ENCODE measurements at regions not wholly inside any gene's neighbourhood (a gene's known extent, or its start where the extent isn't known, plus 50 kb on each side); places are given as distances from the start of the nearest gene placed in this dataset.

DNA sequence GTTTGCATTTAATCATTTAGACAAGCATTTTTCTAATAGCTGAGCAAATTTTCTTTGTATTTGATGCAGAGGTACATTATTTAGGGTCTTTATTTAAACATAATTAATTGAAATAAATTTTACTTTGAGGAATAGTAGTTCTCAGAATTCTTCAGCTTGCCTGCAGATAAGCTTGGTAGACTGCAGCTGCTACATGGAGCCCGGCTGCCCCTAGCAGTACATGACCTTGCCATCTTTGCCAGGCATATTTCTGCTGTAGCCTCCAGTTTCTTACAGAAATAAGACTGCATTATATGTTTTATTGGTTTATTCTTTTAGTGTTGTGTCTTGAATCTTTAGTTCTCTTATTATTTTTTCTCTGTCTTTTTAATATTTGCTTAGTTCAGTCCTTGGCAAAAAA lies 396.8 kb downstream of the QKI start:
- Histone ChIP-seq H3K4me2 (ENCODE audit: low read length) (no peak overlapping the region), H3K27ac (ENCODE audit: low read length) (no peak overlapping the region), H3K36me3 (ENCODE audit: insufficient read depth, low read length) (no peaks in the 10 kb centered on the region), H4K20me1 (ENCODE audit: insufficient read depth) (no peaks in the 10 kb centered on the region), H3K9me2 (ENCODE audit: insufficient read depth, low read length) (no peaks in the 10 kb centered on the region), H3F3A (ENCODE audit: insufficient read depth, low read length, poor library complexity, severe bottlenecking) (no peaks in the 10 kb centered on the region), H2AFZ (ENCODE audit: low read depth, low read length) (no peak overlapping the region), H3K79me2 (replicated peaks; ENCODE audit: insufficient read depth, low read length) (no peaks in the 10 kb centered on the region), H3K4me3 (ENCODE audit: low read length) (no peak overlapping the region), H3K27me3 (ENCODE audit: insufficient read depth, low read depth, low read length) (no peaks in the 10 kb centered on the region), H3K9me3 (ENCODE audit: low read length) (no peaks in the 10 kb centered on the region), H3K9ac (ENCODE audit: low read length) (no peak overlapping the region)
- no peak for TF ChIP-seq EP300 (conservative IDR thresholded peaks at IDR 0.05; ENCODE audit: poor library complexity, severe bottlenecking)
- no peak for TF ChIP-seq SMC3 (conservative IDR thresholded peaks at IDR 0.05; ENCODE audit: poor library complexity)
- TF ChIP-seq TAF1 (IDR thresholded peaks at IDR 0.05; ENCODE audit: low read depth), result no peak
- no peak for TF ChIP-seq EZH2 (IDR thresholded peaks at IDR 0.05; ENCODE audit: borderline replicate concordance, insufficient read depth, low read length, poor library complexity, severe bottlenecking)
- TF ChIP-seq RAD21 (conservative IDR thresholded peaks at IDR 0.05), result no peak
- TF ChIP-seq, protein P1, sequence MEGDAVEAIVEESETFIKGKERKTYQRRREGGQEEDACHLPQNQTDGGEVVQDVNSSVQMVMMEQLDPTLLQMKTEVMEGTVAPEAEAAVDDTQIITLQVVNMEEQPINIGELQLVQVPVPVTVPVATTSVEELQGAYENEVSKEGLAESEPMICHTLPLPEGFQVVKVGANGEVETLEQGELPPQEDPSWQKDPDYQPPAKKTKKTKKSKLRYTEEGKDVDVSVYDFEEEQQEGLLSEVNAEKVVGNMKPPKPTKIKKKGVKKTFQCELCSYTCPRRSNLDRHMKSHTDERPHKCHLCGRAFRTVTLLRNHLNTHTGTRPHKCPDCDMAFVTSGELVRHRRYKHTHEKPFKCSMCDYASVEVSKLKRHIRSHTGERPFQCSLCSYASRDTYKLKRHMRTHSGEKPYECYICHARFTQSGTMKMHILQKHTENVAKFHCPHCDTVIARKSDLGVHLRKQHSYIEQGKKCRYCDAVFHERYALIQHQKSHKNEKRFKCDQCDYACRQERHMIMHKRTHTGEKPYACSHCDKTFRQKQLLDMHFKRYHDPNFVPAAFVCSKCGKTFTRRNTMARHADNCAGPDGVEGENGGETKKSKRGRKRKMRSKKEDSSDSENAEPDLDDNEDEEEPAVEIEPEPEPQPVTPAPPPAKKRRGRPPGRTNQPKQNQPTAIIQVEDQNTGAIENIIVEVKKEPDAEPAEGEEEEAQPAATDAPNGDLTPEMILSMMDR (IDR thresholded peaks at IDR 0.05; ENCODE audit: poor library complexity, severe bottlenecking), result no peak
- no peak for TF ChIP-seq POLR2AphosphoS5 (IDR thresholded peaks at IDR 0.05)
- TF ChIP-seq, protein P2, sequence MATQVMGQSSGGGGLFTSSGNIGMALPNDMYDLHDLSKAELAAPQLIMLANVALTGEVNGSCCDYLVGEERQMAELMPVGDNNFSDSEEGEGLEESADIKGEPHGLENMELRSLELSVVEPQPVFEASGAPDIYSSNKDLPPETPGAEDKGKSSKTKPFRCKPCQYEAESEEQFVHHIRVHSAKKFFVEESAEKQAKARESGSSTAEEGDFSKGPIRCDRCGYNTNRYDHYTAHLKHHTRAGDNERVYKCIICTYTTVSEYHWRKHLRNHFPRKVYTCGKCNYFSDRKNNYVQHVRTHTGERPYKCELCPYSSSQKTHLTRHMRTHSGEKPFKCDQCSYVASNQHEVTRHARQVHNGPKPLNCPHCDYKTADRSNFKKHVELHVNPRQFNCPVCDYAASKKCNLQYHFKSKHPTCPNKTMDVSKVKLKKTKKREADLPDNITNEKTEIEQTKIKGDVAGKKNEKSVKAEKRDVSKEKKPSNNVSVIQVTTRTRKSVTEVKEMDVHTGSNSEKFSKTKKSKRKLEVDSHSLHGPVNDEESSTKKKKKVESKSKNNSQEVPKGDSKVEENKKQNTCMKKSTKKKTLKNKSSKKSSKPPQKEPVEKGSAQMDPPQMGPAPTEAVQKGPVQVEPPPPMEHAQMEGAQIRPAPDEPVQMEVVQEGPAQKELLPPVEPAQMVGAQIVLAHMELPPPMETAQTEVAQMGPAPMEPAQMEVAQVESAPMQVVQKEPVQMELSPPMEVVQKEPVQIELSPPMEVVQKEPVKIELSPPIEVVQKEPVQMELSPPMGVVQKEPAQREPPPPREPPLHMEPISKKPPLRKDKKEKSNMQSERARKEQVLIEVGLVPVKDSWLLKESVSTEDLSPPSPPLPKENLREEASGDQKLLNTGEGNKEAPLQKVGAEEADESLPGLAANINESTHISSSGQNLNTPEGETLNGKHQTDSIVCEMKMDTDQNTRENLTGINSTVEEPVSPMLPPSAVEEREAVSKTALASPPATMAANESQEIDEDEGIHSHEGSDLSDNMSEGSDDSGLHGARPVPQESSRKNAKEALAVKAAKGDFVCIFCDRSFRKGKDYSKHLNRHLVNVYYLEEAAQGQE (IDR thresholded peaks at IDR 0.05; ENCODE audit: borderline replicate concordance), result no peak
- TF ChIP-seq MXI1 (conservative IDR thresholded peaks at IDR 0.05; ENCODE audit: poor library complexity, severe bottlenecking), result no peak

DNA sequence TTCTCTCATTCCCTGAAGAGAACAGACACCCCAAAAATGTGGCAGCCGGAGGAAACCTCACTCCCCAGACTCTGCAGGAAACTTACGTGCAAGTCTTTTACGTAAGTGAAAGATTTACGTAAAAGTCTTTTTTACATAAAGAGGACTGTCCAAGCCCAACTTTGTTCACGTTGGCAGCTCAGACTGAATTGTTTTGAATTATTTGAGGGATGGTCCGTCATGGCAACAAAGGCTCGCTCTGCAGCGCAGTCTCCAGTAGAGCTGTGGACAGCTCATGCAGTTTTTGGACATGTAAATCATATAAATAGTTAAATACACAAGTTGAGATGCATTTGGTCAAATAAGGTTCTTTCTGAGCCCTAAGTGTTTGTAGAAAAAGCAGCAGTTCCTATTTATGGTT lies 394.8 kb downstream of the QKI start:
- no peak overlapping the region for H3K4me2 ChIP-seq (ENCODE audit: low read length)
- H4K20me1 ChIP-seq (ENCODE audit: insufficient read depth), result no peaks in the 10 kb centered on the region
- no peak overlapping the region for H3K4me3 ChIP-seq (ENCODE audit: low read length)
- no peak overlapping the region for H2AFZ ChIP-seq (ENCODE audit: low read depth, low read length)
- no peaks in the 10 kb centered on the region for H3K27me3 ChIP-seq (ENCODE audit: insufficient read depth, low read depth, low read length)
- H3K9me3 ChIP-seq (ENCODE audit: low read length), result no peaks in the 10 kb centered on the region
- no peaks in the 10 kb centered on the region for H3K9me2 ChIP-seq (ENCODE audit: insufficient read depth, low read length)
- no peaks in the 10 kb centered on the region for H3K36me3 ChIP-seq (ENCODE audit: insufficient read depth, low read length)
- no peak overlapping the region for H3K27ac ChIP-seq (ENCODE audit: low read length)
- H3F3A ChIP-seq (ENCODE audit: insufficient read depth, low read length, poor library complexity, severe bottlenecking), result no peaks in the 10 kb centered on the region
- no peak for TF ChIP-seq MXI1 (conservative IDR thresholded peaks at IDR 0.05; ENCODE audit: poor library complexity, severe bottlenecking)
- TF ChIP-seq, protein P2 (IDR thresholded peaks at IDR 0.05; ENCODE audit: borderline replicate concordance), result no peak
- no peak for TF ChIP-seq SMC3 (conservative IDR thresholded peaks at IDR 0.05; ENCODE audit: poor library complexity)
- no peak for TF ChIP-seq RAD21 (conservative IDR thresholded peaks at IDR 0.05)
- no peak for TF ChIP-seq EP300 (conservative IDR thresholded peaks at IDR 0.05; ENCODE audit: poor library complexity, severe bottlenecking)
- TF ChIP-seq TAF1 (IDR thresholded peaks at IDR 0.05; ENCODE audit: low read depth), result no peak
- TF ChIP-seq, protein P1 (IDR thresholded peaks at IDR 0.05; ENCODE audit: poor library complexity, severe bottlenecking), result no peak
- no peak for TF ChIP-seq POLR2AphosphoS5 (IDR thresholded peaks at IDR 0.05)
- TF ChIP-seq EZH2 (IDR thresholded peaks at IDR 0.05; ENCODE audit: borderline replicate concordance, insufficient read depth, low read length, poor library complexity, severe bottlenecking), result no peak
- H3K9ac ChIP-seq (ENCODE audit: low read length), result no peak overlapping the region
- no peaks in the 10 kb centered on the region for H3K79me2 ChIP-seq (replicated peaks; ENCODE audit: insufficient read depth, low read length)

Data from neural cell (in vitro differentiated cells).